Kidney epithelial cell (primary cell): ENCODE measurements at regions not wholly inside any gene's neighbourhood (a gene's known extent, or its start where the extent isn't known, plus 50 kb on each side); places are given as distances from the start of the nearest gene placed in this dataset.

Source experiments
- DNase-seq: peaks from one replicate; pipeline ENCODE4 v3.0.0-alpha.2; 2010; ENCODE audit warnings: low read depth
- H3K27me3 ChIP-seq: 2 replicates; pipeline ENCODE4 v1.6.0; 2011; ENCODE audit warnings: low read length; ENCODE audit not compliant: control insufficient read depth, insufficient read depth
- H3K36me3 ChIP-seq: 2 replicates; pipeline ENCODE4 v1.5.1; 2011; ENCODE audit warnings: low read length; ENCODE audit not compliant: control insufficient read depth, insufficient read depth
- H3K4me3 ChIP-seq: 2 replicates; pipeline ENCODE4 v1.5.1; 2011; ENCODE audit warnings: low read depth, mild to moderate bottlenecking, control low read depth, low read length
- CTCF ChIP-seq: IDR thresholded peaks from 2 replicates; pipeline ENCODE4 v1.5.1; 2011; ENCODE audit warnings: mild to moderate bottlenecking, moderate library complexity, low read length, control low read depth, inconsistent platforms; ENCODE audit not compliant: insufficient read depth, poor library complexity, severe bottlenecking

GRCh38 chr13:99873832-99874430, 97.6 kb downstream of the ZIC5 start:
- DNase-seq: no peak
- no peaks in the 10 kb centered on the region for H3K36me3 ChIP-seq
- H3K27me3 ChIP-seq: no peaks in the 10 kb centered on the region
- no peak overlapping the region for H3K4me3 ChIP-seq
- TF ChIP-seq CTCF: no peak

- Histone ChIP-seq H3K36me3 (no peaks in the 10 kb centered on the region), H3K4me3 (no peak overlapping the region), H3K27me3 (no peaks in the 10 kb centered on the region)
- TF ChIP-seq CTCF: no peak
- no peak for DNase-seq
Measured at GRCh38 chr13:99873141-99873540, 98.4 kb downstream of the ZIC5 start.

- Histone ChIP-seq H3K36me3 (no peaks in the 10 kb centered on the region), H3K27me3 (no peaks in the 10 kb centered on the region)
- no peak for TF ChIP-seq CTCF
Measured at GRCh38 chr13:99871249-99871898, 100.2 kb downstream of the ZIC5 start.

GRCh38 chr13:99870541-99870940, 101.0 kb downstream of the ZIC5 start:
- no peak for DNase-seq
- no peak for TF ChIP-seq CTCF
- Histone ChIP-seq H3K27me3 (no peaks in the 10 kb centered on the region), H3K4me3 (no peak overlapping the region), H3K36me3 (no peaks in the 10 kb centered on the region)

More at GRCh38 chr13:99871249-99871898, 100.2 kb downstream of the ZIC5 start:
- H3K4me3 ChIP-seq: no peak overlapping the region
- DNase-seq: no peak

- Histone ChIP-seq H3K4me3 (no peak overlapping the region), H3K27me3 (no peaks in the 10 kb centered on the region), H3K36me3 (no peaks in the 10 kb centered on the region)
- TF ChIP-seq CTCF: no peak
- DNase-seq: no peak
Measured at GRCh38 chr13:99869830-99870229, 101.7 kb downstream of the ZIC5 start.

GRCh38 chr13:99868767-99869166, 102.8 kb downstream of the ZIC5 start:
- DNase-seq: no peak
- no peak overlapping the region for H3K4me3 ChIP-seq
- H3K36me3 ChIP-seq: no peaks in the 10 kb centered on the region
- TF ChIP-seq CTCF: no peak
- no peaks in the 10 kb centered on the region for H3K27me3 ChIP-seq
